Keratinocyte (primary cell): ENCODE measurements at regions not wholly inside any gene's neighbourhood (a gene's known extent, or its start where the extent isn't known, plus 50 kb on each side); places are given as distances from the start of the nearest gene placed in this dataset.

ENCODE experiments used
- DNase-seq: peaks from one replicate; pipeline ENCODE4 v3.0.0-alpha.2; 2011; ENCODE audit warnings: low read depth, missing footprints, low spot score
- FAIRE-seq: peaks from 2 replicates; lab custom pipeline; 2011; peaks lifted over from hg19 to GRCh38; lab: Jason Lieb, UNC
- H2AFZ ChIP-seq: 2 replicates; pipeline ENCODE4 v1.6.0; 2012; ENCODE audit warnings: low read length, control low read depth, inconsistent platforms; ENCODE audit not compliant: control insufficient read depth
- H3K27ac ChIP-seq: 2 replicates; pipeline ENCODE4 v1.5.1; 2011; ENCODE audit warnings: low read length; ENCODE audit not compliant: control insufficient read depth, insufficient read depth
- H3K27me3 ChIP-seq: 3 replicates; pipeline ENCODE4 v1.6.0; 2011; ENCODE audit warnings: low read length; ENCODE audit not compliant: control insufficient read depth, insufficient read depth; ENCODE audit errors: extremely low read depth
- H3K36me3 ChIP-seq, 2 experiments: 2 replicates in 1 of 2; 3 replicates in 1 of 2; pipeline ENCODE4 v1.5.1; 2011; ENCODE audit warnings: low read length in 2 of 2, mild to moderate bottlenecking in 1 of 2; ENCODE audit not compliant: control insufficient read depth in 2 of 2, insufficient read depth in 2 of 2; ENCODE audit errors: extremely low read depth in 1 of 2
- H3K4me1 ChIP-seq: 3 replicates; pipeline ENCODE4 v1.5.1; 2011; ENCODE audit warnings: low read length; ENCODE audit not compliant: control insufficient read depth, insufficient read depth; ENCODE audit errors: extremely low read depth
- H3K4me2 ChIP-seq: 3 replicates; pipeline ENCODE4 v1.6.0; 2011; ENCODE audit warnings: low read depth, low read length; ENCODE audit not compliant: control insufficient read depth, insufficient read depth; ENCODE audit errors: extremely low read depth
- H3K4me3 ChIP-seq, 3 experiments: fragments of 200-600 bp in 1 of 3; sonication (generic) in 1 of 3; 2 replicates in 2 of 3; 3 replicates in 1 of 3; pipeline ENCODE4 v1.5.1; 2011 to 2016; ENCODE audit warnings: low read length in 3 of 3, mild to moderate bottlenecking in 3 of 3, control low read depth in 2 of 3, inconsistent platforms in 1 of 3, low read depth in 1 of 3, mixed read lengths in 1 of 3, mixed run types in 1 of 3, moderate library complexity in 1 of 3; ENCODE audit not compliant: control insufficient read depth in 2 of 3, insufficient read depth in 2 of 3; ENCODE audit errors: extremely low read depth in 1 of 3
- H3K79me2 ChIP-seq: 2 replicates; pipeline ENCODE4 v1.6.0; 2012; ENCODE audit warnings: low read length; ENCODE audit not compliant: control insufficient read depth, insufficient read depth
- H3K9ac ChIP-seq: 3 replicates; pipeline ENCODE4 v1.6.0; 2011; ENCODE audit warnings: low read length; ENCODE audit not compliant: control insufficient read depth, insufficient read depth; ENCODE audit errors: extremely low read depth
- H3K9me1 ChIP-seq: 3 replicates; pipeline ENCODE4 v1.6.0; 2011; ENCODE audit warnings: low read length; ENCODE audit not compliant: control insufficient read depth, insufficient read depth; ENCODE audit errors: extremely low read depth
- H3K9me3 ChIP-seq: 2 replicates; pipeline ENCODE4 v1.5.1; 2012; ENCODE audit warnings: low read depth, low read length; ENCODE audit not compliant: control insufficient read depth
- H4K20me1 ChIP-seq: 3 replicates; pipeline ENCODE4 v1.6.0; 2011; ENCODE audit warnings: low read length; ENCODE audit not compliant: control insufficient read depth, insufficient read depth; ENCODE audit errors: extremely low read depth
- CTCF ChIP-seq, 3 experiments: IDR thresholded peaks in 1 of 3; conservative IDR thresholded peaks in 1 of 3; optimal IDR thresholded peaks in 1 of 3; 2 replicates in 2 of 3; 3 replicates in 1 of 3; pipeline versions ENCODE3 to v1.5.1; 2011; ENCODE audit warnings: low read length in 3 of 3, mild to moderate bottlenecking in 3 of 3, moderate library complexity in 2 of 3, control low read depth in 1 of 3, inconsistent platforms in 1 of 3; ENCODE audit not compliant: insufficient read depth in 2 of 3; ENCODE audit errors: extremely low read depth in 1 of 3
- EZH2 ChIP-seq: IDR thresholded peaks from one replicate; pipeline ENCODE4 v1.6.1; 2012; ENCODE audit warnings: inconsistent platforms, mild to moderate bottlenecking, low read length, moderate library complexity
- dilution Hi-C: fragments of 300-500 bp; cut with MboI; formaldehyde crosslinking; loops from one replicate; pipeline ENCODE4 v1.7.0; 2020; ENCODE audit warnings: low sequenced_read_pairs; ENCODE audit not compliant: extremely low pct_ligation_motif_present

GRCh38 chr4:107559653-107560052, 160.4 kb downstream of the PAPSS1 start:
- no peak for TF ChIP-seq EZH2
- TF ChIP-seq CTCF (optimal IDR thresholded peaks at IDR 0.05 in 1 of 3, IDR thresholded peaks at IDR 0.05 in 1 of 3, conservative IDR thresholded peaks at IDR 0.05 in 1 of 3; ENCODE audit: extremely low read depth in 1 of 3, insufficient read depth in 2 of 3, low read length in 3 of 3): no peak
- Histone ChIP-seq H3K27me3 (no peaks in the 10 kb centered on the region), H3K4me1 (no peaks in the 10 kb centered on the region), H3K27ac (no peak overlapping the region), H3K9me1 (no peaks in the 10 kb centered on the region), H3K4me2 (no peak overlapping the region), H3K36me3 (no peaks in the 10 kb centered on the region), H2AFZ (no peak overlapping the region), H3K9ac (no peak overlapping the region), H3K9me3 (no peaks in the 10 kb centered on the region), H3K79me2 (no peaks in the 10 kb centered on the region), H3K4me3 (no peak overlapping the region), H4K20me1 (no peaks in the 10 kb centered on the region)
- FAIRE-seq (no peak), DNase-seq (no peak)
- dilution Hi-C loops: no loop called here

- H4K20me1 ChIP-seq: no peaks in the 10 kb centered on the region
- TF ChIP-seq CTCF (optimal IDR thresholded peaks at IDR 0.05 in 1 of 3, IDR thresholded peaks at IDR 0.05 in 1 of 3, conservative IDR thresholded peaks at IDR 0.05 in 1 of 3; ENCODE audit: extremely low read depth in 1 of 3, insufficient read depth in 2 of 3, low read length in 3 of 3) (no peak), EZH2 (no peak)
These were observed 167.7 kb downstream of the PAPSS1 start for GRCh38 chr4:107552306-107552705.

More at GRCh38 chr4:107552306-107552705, 167.7 kb downstream of the PAPSS1 start:
- no peaks in the 10 kb centered on the region for H3K4me1 ChIP-seq
- H3K9me1 ChIP-seq: no peaks in the 10 kb centered on the region
- no peak overlapping the region for H3K27ac ChIP-seq
- no peak for FAIRE-seq
- no peak overlapping the region for H3K4me2 ChIP-seq
- dilution Hi-C loops: no loop called here
- no peak for DNase-seq
- H3K36me3 ChIP-seq: no peaks in the 10 kb centered on the region
- no peaks in the 10 kb centered on the region for H3K9me3 ChIP-seq
- no peak overlapping the region for H3K9ac ChIP-seq
- H3K4me3 ChIP-seq: no peak overlapping the region
- H3K79me2 ChIP-seq: no peaks in the 10 kb centered on the region
- H2AFZ ChIP-seq: no peak overlapping the region
- no peaks in the 10 kb centered on the region for H3K27me3 ChIP-seq
